ENCODE measurements at regions not wholly inside any gene's neighbourhood (a gene's known extent, or its start where the extent isn't known, plus 50 kb on each side); places are given as distances from the start of the nearest gene placed in this dataset.

DNA sequence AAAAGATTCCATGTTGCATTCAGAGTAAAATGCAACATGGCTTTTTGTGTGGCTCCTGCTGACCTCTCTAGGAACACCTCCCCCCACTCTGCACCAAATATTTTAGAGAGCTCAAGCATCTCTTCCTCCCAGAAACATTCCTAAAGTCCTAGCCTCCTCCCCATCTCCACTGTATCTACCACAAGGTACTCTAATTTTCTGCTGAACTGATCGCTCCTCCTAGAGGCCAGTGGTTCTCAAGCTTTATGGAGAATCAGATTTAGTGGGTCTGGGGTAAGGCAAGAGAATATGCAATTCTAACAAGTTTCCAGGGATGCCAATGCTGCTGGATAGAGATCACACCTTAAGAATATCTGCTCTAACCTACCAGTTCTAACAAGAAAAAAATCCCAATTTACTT, 89.5 kb upstream of the HNRNPA3 start:
- TF ChIP-seq, protein P1, sequence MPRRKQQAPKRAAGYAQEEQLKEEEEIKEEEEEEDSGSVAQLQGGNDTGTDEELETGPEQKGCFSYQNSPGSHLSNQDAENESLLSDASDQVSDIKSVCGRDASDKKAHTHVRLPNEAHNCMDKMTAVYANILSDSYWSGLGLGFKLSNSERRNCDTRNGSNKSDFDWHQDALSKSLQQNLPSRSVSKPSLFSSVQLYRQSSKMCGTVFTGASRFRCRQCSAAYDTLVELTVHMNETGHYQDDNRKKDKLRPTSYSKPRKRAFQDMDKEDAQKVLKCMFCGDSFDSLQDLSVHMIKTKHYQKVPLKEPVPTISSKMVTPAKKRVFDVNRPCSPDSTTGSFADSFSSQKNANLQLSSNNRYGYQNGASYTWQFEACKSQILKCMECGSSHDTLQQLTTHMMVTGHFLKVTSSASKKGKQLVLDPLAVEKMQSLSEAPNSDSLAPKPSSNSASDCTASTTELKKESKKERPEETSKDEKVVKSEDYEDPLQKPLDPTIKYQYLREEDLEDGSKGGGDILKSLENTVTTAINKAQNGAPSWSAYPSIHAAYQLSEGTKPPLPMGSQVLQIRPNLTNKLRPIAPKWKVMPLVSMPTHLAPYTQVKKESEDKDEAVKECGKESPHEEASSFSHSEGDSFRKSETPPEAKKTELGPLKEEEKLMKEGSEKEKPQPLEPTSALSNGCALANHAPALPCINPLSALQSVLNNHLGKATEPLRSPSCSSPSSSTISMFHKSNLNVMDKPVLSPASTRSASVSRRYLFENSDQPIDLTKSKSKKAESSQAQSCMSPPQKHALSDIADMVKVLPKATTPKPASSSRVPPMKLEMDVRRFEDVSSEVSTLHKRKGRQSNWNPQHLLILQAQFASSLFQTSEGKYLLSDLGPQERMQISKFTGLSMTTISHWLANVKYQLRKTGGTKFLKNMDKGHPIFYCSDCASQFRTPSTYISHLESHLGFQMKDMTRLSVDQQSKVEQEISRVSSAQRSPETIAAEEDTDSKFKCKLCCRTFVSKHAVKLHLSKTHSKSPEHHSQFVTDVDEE (CRISPR knock-in tag; IDR thresholded peaks at IDR 0.05): no peak
- TF ChIP-seq, protein P2, sequence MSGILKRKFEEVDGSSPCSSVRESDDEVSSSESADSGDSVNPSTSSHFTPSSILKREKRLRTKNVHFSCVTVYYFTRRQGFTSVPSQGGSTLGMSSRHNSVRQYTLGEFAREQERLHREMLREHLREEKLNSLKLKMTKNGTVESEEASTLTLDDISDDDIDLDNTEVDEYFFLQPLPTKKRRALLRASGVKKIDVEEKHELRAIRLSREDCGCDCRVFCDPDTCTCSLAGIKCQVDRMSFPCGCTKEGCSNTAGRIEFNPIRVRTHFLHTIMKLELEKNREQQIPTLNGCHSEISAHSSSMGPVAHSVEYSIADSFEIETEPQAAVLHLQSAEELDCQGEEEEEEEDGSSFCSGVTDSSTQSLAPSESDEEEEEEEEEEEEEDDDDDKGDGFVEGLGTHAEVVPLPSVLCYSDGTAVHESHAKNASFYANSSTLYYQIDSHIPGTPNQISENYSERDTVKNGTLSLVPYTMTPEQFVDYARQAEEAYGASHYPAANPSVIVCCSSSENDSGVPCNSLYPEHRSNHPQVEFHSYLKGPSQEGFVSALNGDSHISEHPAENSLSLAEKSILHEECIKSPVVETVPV (CRISPR knock-in tag; IDR thresholded peaks at IDR 0.05): no peak
- TF ChIP-seq ZNF8 (CRISPR knock-in tag; IDR thresholded peaks at IDR 0.05): no peak
- TF ChIP-seq ESRRG (CRISPR knock-in tag; IDR thresholded peaks at IDR 0.05): no peak
- no peak for TF ChIP-seq TCF4 (CRISPR knock-in tag; IDR thresholded peaks at IDR 0.05; ENCODE audit: borderline replicate concordance)
- TF ChIP-seq BACH2 (CRISPR knock-in tag; IDR thresholded peaks at IDR 0.05; ENCODE audit: borderline replicate concordance): no peak
- TF ChIP-seq ZFP30 (CRISPR knock-in tag; IDR thresholded peaks at IDR 0.05): no peak
- TF ChIP-seq OSR1 (CRISPR knock-in tag; IDR thresholded peaks at IDR 0.05): no peak
- no peak for TF ChIP-seq PPARA (CRISPR knock-in tag; IDR thresholded peaks at IDR 0.05; ENCODE audit: borderline replicate concordance)
- no peak for ATAC-seq

DNA sequence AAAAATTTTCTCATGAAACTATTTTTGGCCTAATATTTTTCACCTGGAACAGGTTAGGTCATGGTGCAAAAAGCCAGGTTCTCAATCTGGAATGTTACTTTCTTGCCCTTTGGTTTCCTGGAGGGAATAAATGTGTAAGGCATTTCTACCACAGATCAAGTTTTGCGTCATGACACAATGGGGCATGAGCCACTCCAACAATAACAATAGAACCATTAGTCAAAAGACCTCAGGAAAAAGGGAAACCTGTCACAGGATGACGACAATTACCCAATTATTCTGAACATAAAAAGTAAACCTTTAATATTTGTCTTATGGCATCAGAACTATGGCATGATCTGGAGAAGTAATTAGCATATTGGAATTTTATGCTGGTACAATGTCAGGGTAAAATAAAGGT, 88.2 kb upstream of the HNRNPA3 start:
- TF ChIP-seq BACH2 (CRISPR knock-in tag; IDR thresholded peaks at IDR 0.05; ENCODE audit: borderline replicate concordance) (no peak), ARNTL (CRISPR knock-in tag; IDR thresholded peaks at IDR 0.05; ENCODE audit: borderline replicate concordance, low read depth) (no peak), ZNF565 (CRISPR knock-in tag; conservative IDR thresholded peaks at IDR 0.05; ENCODE audit: low read depth) (no peak), ISL1 (CRISPR knock-in tag; IDR thresholded peaks at IDR 0.05) (no peak), PPARA (CRISPR knock-in tag; IDR thresholded peaks at IDR 0.05; ENCODE audit: borderline replicate concordance) (no peak), ZNF8 (CRISPR knock-in tag; IDR thresholded peaks at IDR 0.05) (no peak), TCF4 (CRISPR knock-in tag; IDR thresholded peaks at IDR 0.05; ENCODE audit: borderline replicate concordance) (no peak), ZNF70 (CRISPR knock-in tag; IDR thresholded peaks at IDR 0.05) (no peak), GLIS3 (CRISPR knock-in tag; IDR thresholded peaks at IDR 0.05) (no peak), TOX (CRISPR knock-in tag; IDR thresholded peaks at IDR 0.05; ENCODE audit: borderline replicate concordance) (no peak), SNAI2 (CRISPR knock-in tag; IDR thresholded peaks at IDR 0.05) (no peak), ZFP30 (CRISPR knock-in tag; IDR thresholded peaks at IDR 0.05) (no peak), ESRRG (CRISPR knock-in tag; IDR thresholded peaks at IDR 0.05) (no peak)
- TF ChIP-seq, protein P2 (CRISPR knock-in tag; IDR thresholded peaks at IDR 0.05): no peak
- TF ChIP-seq, protein P1 (CRISPR knock-in tag; IDR thresholded peaks at IDR 0.05): no peak
- TF ChIP-seq, protein P3, sequence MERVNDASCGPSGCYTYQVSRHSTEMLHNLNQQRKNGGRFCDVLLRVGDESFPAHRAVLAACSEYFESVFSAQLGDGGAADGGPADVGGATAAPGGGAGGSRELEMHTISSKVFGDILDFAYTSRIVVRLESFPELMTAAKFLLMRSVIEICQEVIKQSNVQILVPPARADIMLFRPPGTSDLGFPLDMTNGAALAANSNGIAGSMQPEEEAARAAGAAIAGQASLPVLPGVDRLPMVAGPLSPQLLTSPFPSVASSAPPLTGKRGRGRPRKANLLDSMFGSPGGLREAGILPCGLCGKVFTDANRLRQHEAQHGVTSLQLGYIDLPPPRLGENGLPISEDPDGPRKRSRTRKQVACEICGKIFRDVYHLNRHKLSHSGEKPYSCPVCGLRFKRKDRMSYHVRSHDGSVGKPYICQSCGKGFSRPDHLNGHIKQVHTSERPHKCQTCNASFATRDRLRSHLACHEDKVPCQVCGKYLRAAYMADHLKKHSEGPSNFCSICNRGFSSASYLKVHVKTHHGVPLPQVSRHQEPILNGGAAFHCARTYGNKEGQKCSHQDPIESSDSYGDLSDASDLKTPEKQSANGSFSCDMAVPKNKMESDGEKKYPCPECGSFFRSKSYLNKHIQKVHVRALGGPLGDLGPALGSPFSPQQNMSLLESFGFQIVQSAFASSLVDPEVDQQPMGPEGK (CRISPR knock-in tag; IDR thresholded peaks at IDR 0.05; ENCODE audit: borderline replicate concordance): no peak
- TF ChIP-seq, protein P4, sequence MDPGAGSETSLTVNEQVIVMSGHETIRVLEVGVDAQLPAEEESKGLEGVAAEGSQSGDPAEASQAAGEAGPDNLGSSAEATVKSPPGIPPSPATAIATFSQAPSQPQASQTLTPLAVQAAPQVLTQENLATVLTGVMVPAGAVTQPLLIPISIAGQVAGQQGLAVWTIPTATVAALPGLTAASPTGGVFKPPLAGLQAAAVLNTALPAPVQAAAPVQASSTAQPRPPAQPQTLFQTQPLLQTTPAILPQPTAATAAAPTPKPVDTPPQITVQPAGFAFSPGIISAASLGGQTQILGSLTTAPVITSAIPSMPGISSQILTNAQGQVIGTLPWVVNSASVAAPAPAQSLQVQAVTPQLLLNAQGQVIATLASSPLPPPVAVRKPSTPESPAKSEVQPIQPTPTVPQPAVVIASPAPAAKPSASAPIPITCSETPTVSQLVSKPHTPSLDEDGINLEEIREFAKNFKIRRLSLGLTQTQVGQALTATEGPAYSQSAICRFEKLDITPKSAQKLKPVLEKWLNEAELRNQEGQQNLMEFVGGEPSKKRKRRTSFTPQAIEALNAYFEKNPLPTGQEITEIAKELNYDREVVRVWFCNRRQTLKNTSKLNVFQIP (CRISPR knock-in tag; IDR thresholded peaks at IDR 0.05; ENCODE audit: borderline replicate concordance, low read depth): no peak
- no peak for ATAC-seq
